HG03571 (cell line): ENCODE measurements at regions not wholly inside any gene's neighbourhood (a gene's known extent, or its start where the extent isn't known, plus 50 kb on each side); places are given as distances from the start of the nearest gene placed in this dataset.

Experiments
- ATAC-seq: cut with Tn5 transposase; IDR thresholded peaks from one replicate; pipeline ENCODE4 v1.9.1; 2021; ENCODE audit not compliant: unreplicated experiment

DNA sequence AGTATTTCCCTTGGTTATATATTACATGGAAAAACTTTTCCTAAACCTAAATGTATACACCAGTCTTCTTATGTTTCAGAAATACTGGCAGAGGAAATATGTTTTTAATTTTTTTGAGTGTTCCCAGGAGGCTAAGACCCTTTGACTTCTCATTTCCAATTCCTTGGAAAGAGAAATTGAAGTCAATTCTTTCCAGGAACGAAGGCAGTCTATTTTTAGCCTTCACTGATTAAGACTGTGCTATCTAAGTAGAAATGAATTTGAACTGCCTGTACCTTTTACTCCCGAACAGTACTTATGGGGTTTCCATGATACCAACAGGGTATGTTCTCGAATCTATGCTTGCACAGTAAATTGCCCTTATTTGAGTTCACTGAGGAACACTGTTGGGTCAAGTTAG, 340.3 kb upstream of the CD180 start:
- no peak for ATAC-seq

DNA sequence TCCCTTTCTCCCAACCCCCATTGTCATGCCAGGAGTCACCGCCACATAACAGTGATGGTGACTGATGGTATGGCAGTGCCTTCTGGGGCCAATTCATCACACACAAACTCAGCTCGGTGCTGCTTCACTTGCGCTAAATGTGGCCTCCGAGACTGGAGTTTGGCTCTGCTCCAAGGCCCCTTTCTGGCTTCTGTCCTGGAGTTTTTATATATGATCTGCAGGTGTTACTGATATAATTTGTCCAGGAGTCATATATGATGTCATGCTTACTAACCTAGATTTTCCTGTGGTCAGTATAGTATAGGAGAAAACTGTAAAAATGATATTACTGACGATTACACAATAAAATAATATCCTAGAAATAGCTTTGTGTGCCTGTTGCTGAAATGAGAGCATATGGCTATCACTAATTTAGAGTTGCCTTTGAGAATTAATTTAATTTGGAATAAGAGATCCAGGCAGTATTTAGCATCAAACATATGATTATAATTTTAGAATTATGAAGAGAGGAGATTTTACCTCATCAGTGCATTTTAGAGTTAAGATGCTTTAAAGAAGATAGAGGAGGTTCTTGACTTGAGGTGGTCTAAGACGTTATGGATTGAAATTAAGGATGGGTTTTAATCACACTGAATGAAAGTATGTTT, 334.1 kb upstream of the CD180 start:
- ATAC-seq = no peak

DNA sequence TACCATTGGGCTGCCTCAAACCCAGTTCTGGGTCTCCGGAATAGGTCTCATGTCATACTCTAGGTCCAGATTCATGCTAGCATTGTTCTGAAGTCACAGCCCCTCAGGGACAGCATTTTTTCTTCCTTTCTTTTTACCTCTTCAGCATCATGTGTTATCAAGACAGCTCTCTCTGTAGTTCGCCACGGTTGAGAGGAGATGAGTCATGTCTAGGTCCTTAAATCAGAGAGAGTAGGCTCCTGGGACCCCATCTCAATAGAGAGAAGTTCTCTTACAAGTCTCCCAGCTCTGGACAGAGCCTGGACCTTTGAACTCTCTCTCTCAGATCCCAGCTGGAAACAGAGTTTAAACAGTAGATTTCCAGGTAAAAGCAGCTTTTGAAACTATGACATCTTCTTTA, 332.4 kb upstream of the CD180 start:
- no peak for ATAC-seq

DNA sequence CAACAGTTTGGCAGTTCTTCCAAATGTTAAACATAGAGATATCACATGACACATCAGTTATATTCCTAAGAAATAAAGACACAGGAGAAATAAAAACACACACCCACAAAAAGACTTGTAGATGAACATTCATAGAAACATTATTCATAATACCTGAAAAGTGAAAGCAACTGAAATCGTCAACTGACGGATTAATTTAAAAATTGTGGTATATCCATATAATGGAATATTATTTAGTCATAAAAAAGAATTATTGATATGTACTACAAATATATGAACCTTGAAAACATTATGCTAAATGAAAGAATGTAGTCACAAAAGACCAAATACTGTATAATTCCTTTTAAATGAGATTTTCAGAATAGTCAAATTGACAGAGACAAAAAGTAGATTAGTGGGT, 330.2 kb upstream of the CD180 start:
- no peak for ATAC-seq

DNA sequence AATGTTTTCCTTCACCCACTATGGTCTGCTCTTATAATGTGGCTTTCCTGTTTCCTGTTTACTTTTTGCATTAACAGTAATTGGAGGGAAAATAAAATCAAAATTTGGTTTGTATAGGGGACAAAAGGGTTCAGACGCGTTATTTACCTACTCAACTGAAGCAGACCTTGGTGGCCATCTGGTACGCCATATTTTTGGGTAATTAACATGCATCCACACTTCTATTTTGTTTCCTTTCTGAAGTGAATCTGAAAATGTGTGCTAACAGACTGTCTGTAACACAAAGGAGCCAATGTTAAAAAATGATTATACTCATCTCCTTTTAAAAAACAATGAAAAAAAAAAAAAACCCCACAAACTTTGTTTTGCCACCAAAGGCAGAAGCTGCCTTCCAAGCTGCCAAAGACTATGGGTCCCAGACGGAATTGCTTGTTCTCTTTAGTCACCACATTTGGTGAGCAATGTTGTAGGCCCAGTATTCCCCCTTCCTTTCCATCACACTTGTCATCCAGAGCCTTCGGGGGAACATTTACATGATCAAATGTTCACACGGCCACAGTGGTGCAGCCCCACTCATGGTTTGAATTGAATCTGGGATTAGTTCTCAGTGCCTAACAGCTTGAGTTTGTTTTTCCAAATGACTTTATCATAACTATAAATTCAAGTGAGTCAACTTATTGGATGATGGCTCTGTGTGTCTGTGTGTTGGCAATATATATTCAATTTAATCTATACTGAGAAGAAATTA, 323.7 kb upstream of the CD180 start:
- ATAC-seq = no peak

DNA sequence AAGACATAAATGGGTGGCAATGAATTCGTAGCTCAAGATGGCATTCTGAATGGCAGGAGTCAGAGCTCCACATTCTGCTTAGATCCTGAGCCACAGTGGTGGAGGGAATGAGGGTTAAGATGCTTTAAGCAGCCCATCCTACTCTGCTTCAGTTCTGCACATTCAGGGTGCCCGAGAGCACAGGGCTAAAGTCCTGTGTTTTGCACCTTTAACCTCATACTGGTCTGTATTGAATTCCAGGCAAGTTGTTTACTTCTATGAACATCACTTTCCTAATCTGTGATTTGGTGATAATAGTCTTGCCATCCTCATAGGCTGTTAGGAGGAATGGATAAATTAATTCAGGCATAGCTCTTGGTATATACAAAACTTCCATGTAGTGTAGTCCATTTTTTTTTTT, 321.6 kb upstream of the CD180 start:
- ATAC-seq = no peak

DNA sequence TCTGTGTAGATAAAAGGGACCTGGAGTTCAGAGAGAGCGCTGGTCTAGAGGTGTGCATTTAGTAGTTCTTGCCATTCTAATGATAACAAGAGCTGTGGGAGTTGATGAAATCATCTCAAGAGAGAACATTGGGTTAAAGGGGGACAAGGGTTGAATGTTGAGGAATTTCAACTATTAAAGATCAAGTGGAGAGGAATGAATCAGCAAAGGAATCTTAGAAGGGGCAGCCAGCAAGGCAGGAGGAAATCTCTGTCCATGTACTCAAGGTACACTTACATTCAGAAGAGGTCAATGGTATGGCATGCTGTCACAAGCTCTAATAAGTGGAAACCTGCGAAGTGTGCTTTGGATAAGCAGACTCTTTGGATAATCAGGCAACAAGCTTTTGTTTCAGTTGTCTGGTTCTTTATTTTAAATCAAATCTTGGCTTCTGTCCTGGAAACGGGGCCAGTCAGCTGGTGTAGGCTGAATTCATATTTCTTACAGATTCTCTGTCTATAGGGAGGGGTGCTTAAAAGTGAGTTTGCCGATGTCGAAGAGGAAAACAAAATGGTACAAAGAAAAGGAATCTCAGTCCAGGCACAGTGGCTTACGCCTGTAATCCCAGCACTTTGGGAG, 320.5 kb upstream of the CD180 start:
- ATAC-seq = no peak

DNA sequence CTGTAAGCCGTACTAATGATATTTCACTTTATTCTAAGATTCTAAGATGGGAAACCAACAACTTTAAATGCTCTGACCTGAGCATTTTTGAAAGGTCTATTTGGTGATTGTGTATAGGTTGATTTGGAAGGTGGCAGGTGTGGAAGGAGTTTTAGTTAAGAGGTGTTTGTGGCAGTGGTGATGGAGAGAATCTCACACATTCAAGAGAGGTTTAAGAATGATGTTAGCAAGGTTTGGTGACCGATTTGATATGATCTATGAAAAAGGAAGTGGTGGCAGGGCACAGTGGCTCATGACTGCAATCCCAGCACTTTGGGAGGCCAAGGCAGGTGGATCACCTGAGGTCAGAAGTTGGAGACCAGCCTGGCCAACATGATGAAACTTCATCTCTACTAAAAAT, 319.2 kb upstream of the CD180 start:
- no peak for ATAC-seq

DNA sequence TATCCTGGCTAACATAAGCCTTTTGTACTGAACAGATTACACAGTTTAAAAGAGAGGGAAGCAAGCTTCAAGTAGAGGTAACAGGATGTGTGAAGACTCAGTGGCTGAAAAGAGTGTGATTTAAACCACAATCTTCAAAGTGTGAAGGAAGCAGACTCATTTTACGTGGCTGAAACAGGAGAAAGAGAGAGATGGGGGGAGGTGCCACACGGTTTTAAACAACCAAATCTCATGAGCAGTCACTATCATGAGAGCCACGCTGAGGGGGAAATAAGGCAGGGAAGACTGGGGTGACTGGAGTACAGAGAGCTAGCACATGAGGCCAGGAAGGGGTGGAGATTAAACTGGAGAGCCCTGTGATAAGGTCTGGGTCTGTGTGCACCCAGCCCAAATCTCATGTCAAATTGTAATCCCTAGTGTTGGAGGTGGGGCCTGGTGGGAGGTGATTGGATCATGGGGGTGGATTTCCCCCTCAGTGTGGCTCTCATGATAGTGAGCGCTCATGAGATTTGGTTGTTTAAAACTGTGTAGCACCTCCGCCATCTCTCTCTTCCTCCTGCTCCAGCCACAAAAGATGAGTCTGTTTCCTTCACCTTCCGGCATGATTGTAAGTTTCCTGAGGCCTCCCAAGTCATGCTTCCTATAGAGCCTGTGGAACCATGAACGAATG, 318.6 kb upstream of the CD180 start:
- ATAC-seq = no peak

DNA sequence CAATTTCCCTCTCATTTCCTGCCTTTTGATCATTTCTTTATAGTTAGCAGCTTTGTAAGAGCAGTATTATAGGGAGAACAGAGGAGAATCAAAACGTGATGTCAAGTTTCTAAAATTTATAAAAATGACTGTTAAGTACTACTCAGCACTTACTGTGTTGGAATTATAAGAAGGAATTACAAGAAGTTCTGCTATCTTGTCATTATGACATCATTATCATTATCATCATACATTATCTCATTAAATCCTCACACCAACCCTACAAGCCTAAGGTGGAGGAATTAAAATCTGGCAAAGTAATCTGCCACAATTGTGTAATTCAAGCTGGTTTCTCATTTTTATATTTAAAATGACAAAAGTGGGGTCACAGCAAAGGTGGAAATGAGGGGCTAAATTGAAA, 316.2 kb upstream of the CD180 start:
- ATAC-seq = no peak

DNA sequence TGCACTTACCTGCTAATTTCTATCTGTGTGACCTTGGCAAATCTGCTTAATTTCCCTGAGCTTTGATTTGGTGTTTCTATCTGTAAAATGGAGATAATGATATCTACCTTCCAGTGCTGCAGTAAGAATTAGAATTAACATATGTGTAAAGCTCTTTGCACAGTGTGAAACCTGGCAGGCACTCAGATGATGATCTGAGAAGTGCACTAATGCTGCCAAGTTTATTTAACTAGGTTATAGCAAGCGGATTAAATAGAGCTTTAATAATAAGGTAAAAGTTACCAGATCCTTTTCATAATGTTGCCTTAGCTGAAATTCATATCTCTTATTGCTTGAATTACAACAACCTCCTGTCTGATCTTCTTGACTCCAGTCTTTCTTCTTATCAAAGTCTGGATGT, 315.3 kb upstream of the CD180 start:
- ATAC-seq = no peak

DNA sequence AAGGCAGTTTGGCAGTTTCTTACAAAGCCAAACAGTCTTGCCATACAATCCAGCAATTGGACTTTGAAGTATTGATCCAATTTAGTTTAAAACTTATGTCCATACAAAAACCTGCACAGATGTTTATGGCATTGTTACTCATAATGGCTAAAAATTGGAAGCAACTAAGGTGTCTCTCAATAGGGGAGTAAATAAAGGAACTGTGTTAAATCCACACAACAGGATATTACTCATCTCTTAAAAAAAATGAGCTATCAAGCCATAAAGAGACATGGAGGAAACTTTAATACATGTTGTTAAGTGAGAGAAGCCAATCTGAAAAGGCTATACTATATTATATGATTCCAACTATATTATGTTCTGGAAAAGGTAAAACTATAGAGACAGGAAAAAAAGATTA, 313.6 kb upstream of the CD180 start:
- no peak for ATAC-seq

DNA sequence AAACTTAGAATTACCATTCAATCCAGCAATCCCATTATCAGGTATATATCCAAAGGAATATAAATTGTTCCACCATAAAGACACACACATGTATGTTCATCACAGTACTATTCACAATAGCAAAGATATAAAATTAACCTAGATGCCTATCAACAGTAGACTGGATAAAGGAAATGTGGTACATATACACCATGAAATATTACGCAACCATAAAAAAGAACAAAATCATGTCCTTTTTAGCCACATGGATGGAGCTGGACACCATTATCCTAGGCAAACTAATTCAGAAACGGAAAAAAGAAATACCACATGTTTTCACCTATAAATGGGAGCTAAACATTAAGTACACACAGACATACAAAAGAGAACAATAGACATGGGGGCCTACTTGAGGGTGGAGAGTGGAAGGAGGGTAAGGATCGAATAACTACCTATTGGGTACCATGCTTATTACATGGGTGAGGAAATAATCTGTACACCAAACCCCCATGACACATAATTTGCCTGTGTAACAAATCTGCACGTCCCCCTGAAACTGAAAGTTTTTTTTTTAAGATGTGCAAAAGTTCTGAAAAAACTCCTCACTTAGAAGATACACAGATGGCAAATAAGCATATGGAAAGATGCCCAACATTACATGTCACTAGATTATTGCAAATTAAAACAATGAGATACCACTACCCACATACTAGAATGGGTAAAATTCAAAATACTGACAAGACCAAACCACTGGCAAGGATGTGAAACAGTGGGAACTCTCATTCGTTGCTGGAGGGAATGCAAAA, 313.0 kb upstream of the CD180 start:
- no peak for ATAC-seq

DNA sequence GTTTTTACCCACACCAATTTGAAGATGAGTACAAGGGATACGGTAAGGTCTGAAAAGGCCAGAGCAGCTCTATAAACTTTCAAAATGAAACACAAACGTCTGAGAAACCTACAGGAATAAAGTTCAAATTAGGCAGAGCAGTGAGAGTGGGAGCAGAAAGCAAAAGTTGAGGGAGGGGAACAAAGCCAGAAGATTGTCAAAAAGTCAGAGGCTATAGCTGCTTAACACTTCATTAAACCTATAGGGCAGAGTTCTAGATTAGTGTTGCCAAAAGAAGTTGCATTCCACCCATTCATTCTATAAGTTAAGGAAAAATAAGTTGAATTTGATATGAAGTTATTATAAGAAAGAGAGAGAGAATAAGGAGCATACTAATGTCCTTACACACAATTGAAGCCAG, 309.6 kb upstream of the CD180 start:
- no peak for ATAC-seq

DNA sequence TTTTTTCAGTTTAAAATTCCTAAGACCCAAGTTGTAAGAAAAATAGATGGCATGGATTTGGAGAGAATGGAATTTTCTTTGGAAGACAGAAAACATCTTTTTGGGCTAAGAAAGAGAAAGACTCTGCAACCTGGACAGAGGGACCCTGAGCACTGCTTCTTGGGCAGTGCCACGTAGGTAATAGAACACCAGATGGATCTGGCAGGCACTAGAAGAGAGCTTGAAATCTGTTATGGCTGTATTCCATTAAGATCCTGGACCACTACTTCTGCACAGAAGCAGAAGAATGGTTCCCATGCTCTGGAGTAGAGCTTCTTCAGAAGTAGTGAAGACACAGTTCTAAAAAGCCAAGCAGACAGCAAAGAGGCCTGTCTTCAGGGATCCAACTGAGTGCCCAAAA, 306.4 kb upstream of the CD180 start:
- ATAC-seq = no peak

DNA sequence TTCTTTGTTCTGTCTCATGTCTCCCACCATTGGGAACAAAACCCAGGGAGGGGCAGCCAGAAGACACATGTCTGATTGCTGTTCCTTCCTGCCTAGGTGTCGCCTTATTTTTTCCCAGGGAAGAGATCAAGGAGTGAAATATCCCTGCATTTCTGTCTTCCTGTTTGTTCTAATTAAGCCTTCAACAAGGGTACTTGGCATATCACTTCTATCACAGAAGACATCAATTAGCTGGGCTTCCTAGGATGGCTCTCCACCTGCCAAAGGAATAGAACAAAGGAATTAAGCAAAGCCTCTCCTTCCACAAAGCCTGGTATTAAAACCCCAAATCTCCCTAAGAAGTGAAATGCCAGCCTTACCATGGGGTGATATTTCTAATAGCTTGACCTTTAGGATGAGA, 299.5 kb upstream of the CD180 start:
- no peak for ATAC-seq

DNA sequence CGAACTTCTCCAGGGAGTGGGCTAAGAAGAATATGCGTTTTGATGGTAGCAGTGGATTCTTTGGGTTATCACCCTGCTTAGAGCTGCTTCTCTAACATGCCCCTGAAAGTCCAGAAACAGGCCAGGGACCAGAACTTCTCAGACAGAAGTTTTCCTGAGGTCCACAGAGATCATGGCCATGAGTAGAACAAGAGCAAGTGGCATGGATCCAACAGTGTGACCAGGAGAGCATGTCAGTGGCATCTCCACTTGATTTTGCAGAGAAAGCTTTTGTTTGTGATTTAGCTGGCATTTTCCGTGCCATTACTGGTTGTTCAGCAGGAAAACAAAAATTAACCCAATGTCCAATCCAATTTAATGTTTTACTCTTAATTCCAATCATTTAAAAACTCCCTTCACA, 298.5 kb upstream of the CD180 start:
- ATAC-seq = no peak

DNA sequence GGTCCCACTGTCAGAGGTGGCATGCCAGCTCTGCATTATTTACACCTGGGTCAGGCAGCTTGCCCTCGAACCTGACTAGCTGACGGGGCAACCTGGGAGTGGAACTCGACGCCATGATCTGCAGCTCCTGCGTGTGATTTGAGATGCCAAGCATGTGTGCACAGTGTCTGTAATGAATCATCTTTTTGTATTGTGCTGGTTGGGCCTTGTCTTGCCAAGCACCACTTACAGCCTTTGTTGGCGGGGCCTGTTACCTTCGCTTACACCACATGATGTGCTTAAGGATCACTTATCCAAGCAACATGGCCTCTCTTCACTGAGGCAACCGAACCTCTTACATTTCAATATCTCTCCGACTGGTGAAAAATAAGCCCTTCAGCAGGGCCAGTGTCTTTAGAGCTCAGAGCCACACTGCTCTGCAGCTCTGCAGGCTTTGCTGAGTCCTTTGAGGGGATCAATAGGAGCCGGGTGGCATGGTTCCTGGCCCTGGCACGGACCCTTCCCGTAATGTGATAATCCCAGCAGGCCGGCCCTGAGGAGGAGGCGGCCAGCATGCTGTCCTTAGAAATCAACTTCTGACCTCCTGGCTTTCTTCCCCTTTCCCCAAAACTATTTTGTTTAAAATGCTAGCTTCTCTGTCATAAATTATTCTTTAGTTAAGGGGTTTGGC, 297.7 kb upstream of the CD180 start:
- ATAC-seq = no peak

DNA sequence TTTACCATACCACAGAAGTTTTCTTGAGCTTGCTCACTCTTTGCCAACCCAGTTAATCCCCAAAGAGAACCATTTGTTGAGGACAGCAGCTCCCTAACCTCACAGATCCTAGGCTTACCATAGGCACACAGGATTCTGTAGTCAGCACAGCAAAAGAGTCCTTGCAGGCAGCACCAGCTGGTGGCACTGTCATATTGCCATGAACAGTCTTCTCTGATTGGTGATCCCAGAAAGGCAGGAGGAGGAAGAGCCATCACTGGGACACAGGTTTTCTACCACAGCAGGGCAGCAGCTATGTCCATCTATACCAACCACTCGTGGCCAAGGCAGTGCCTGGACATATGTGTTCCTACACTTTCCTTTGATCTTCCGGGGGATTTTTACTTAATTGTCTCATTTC, 297.1 kb upstream of the CD180 start:
- no peak for ATAC-seq

DNA sequence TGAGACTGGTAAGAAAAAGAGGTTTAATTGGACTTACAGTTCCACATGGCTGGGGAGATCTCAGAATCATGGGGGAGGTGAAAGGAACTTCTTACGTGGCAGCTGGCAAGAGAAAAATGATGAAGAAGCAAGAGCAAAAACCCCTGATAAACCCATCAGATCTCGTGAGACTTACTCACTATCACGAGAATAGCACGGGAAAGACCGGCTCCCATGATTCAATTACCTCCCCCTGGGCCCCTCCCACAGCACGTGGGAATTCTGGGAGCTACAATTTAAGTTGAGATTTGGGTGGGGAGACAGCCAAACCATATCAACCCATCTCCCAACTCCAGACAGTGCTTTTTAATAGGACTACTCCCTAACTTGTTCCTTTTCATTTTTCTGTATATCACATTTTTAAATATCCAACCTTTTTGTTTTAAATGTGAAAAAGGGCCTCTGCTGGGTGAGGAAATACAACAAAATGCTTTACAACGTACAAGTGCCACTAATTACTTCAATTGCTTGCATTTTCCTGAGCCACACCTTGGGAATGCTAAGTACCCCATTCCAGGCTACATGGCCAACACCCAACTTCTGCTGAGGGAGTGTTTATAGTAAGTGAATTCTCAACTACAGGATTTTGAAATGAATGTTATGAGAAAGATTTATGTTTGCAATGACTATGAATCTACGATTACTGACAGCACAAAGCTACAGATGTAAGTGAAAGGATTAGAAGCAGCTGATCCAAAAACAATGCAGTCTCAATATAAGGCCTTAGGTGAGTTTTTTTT, 294.1 kb upstream of the CD180 start:
- no peak for ATAC-seq
